Mucosa of descending colon (tissue), 3 donors: ENCODE measurements at regions not wholly inside any gene's neighbourhood (a gene's known extent, or its start where the extent isn't known, plus 50 kb on each side); places are given as distances from the start of the nearest gene placed in this dataset.

Experiments used
- ATAC-seq: fragments of 200-7000 bp; cut with Tn5 transposase; one replicate; pipeline ENCODE4 v1.9.1; 2020; ENCODE audit warnings: mild to moderate bottlenecking, moderate library complexity
- DNase-seq, 3 donors: peaks; one replicate each; pipeline ENCODE4 v3.0.0-alpha.2; 2020
- H3K36me3 ChIP-seq: fragments of 200-600 bp; one replicate; pipeline ENCODE4 v1.8.0; 2021; ENCODE audit warnings: low read depth, mild to moderate bottlenecking
- H3K4me1 ChIP-seq: fragments of 200-600 bp; one replicate; pipeline ENCODE4 v1.8.0; 2021; ENCODE audit warnings: low read depth, mild to moderate bottlenecking
- H3K4me3 ChIP-seq: fragments of 200-600 bp; one replicate; pipeline ENCODE4 v1.8.0; 2021; ENCODE audit warnings: mild to moderate bottlenecking
- H3K9me3 ChIP-seq: fragments of 200-600 bp; one replicate; pipeline ENCODE4 v1.8.0; 2021; ENCODE audit warnings: mild to moderate bottlenecking
- CTCF ChIP-seq: fragments of 200-600 bp; IDR thresholded peaks from one replicate; pipeline ENCODE4 v1.8.0; 2022; ENCODE audit warnings: antibody characterized with exemption, mild to moderate bottlenecking
- intact Hi-C, 2 donors: fragments of 100-400 bp; cut with DNase I in 1 of 2; cut with micrococcal nuclease in 1 of 2; formaldehyde crosslinking; loops; one replicate each; pipeline versions ENCODE4 v1.11.0 to v1.11.1; 2022; cut with DNase I, micrococcal nuclease
- donor health status: DM: no; HTN: no; CAD: no; lungs with moderate emphysema.
- donor health status: DM: no; HTN: no; CAD: no.
- donor health status: DM: no; HTN: yes; CAD: no.

- H3K36me3 ChIP-seq: no peaks in the 10 kb centered on the region
- intact Hi-C loops: no loop called here
- no peak for ATAC-seq
- H3K9me3 ChIP-seq: no peaks in the 10 kb centered on the region
- TF ChIP-seq CTCF: no peak
- no peak overlapping the region for H3K4me3 ChIP-seq
- DNase-seq: no peak
- no peaks in the 10 kb centered on the region for H3K4me1 ChIP-seq
Measured at GRCh38 chr18:67411116-67411515, 105.4 kb downstream of the DSEL start.

GRCh38 chr18:67410075-67411070 is 106.1 kb downstream of the DSEL start:
- Histone ChIP-seq H3K9me3 (no peaks in the 10 kb centered on the region), H3K4me1 (no peaks in the 10 kb centered on the region), H3K4me3 (no peak overlapping the region), H3K36me3 (no peaks in the 10 kb centered on the region)
- ATAC-seq: no peak
- intact Hi-C loops: no loop called here
- no peak for DNase-seq
- no peak for TF ChIP-seq CTCF

- Histone ChIP-seq H3K36me3 (no peaks in the 10 kb centered on the region), H3K4me1 (no peaks in the 10 kb centered on the region), H3K9me3 (no peaks in the 10 kb centered on the region), H3K4me3 (no peak overlapping the region)
- DNase-seq (no peak), ATAC-seq (no peak)
- TF ChIP-seq CTCF: no peak
- intact Hi-C loops: no loop called here
Measured at GRCh38 chr18:67408240-67408639, 108.3 kb downstream of the DSEL start.

- no peak for TF ChIP-seq CTCF
- intact Hi-C loops: no loop called here
- H3K4me3 ChIP-seq: no peak overlapping the region
Measured at GRCh38 chr18:67406714-67407113, 109.8 kb downstream of the DSEL start.

GRCh38 chr18:67402543-67402942 is 114.0 kb downstream of the DSEL start:
- DNase-seq (no peak), ATAC-seq (no peak)
- no peaks in the 10 kb centered on the region for H3K36me3 ChIP-seq
- H3K4me1 ChIP-seq: no peaks in the 10 kb centered on the region
- intact Hi-C loops: no loop called here
- no peaks in the 10 kb centered on the region for H3K9me3 ChIP-seq
- TF ChIP-seq CTCF: no peak
- no peak overlapping the region for H3K4me3 ChIP-seq

More at GRCh38 chr18:67406714-67407113, 109.8 kb downstream of the DSEL start:
- Histone ChIP-seq H3K36me3 (no peaks in the 10 kb centered on the region), H3K4me1 (no peaks in the 10 kb centered on the region), H3K9me3 (no peaks in the 10 kb centered on the region)
- DNase-seq (no peak), ATAC-seq (no peak)
